Transverse colon (tissue), 4 donors: ENCODE measurements at regions not wholly inside any gene's neighbourhood (a gene's known extent, or its start where the extent isn't known, plus 50 kb on each side); places are given as distances from the start of the nearest gene placed in this dataset.

ENCODE experiments used
- CTCF ChIP-seq, 5 experiments: fragments of 200-600 bp in 3 of 5; fragments of 450-650 bp in 2 of 5; sonication (generic) in 3 of 5; IDR thresholded peaks; 1 replicate in 2 of 5; 2 replicates in 3 of 5; pipeline ENCODE4 v1.5.1; 2016 to 2017; ENCODE audit warnings: antibody characterized with exemption in 5 of 5, inconsistent platforms in 3 of 5, mild to moderate bottlenecking in 2 of 5, moderate library complexity in 1 of 5
- EP300 ChIP-seq: sonication (generic); formaldehyde crosslinking; IDR thresholded peaks from one replicate; pipeline ENCODE4 v1.6.1; 2017; ENCODE audit warnings: antibody characterized with exemption, low read depth
- POLR2A ChIP-seq: fragments of 450-650 bp; IDR thresholded peaks from one replicate; pipeline ENCODE4 v1.6.1; 2016; ENCODE audit warnings: antibody characterized with exemption, mild to moderate bottlenecking, moderate library complexity
- POLR2AphosphoS5 ChIP-seq, 3 donors: sonication (generic); formaldehyde crosslinking; IDR thresholded peaks; one replicate each; pipeline ENCODE4 v1.6.1; 2016; ENCODE audit warnings: antibody characterized with exemption in 3 of 3

DNA sequence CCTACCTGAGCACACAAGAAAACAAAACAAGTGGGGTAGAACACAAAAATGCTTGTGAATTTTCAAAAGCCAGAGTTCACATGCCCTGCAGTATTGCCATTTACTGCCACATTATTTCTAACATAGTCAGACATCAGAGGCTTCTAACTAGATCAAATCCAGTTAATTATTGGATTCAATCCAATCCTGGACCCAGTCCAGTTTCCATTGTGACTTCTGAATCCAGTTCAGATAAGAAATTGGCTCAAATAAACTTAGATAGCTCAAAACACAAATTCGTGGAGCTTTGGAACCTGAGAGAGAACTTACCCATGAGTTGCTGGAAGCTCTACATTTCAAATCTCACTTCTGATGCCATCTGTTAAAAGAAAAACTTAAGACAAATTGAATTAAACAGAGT is 85.2 kb upstream of the ANKEF1 start:
- TF ChIP-seq CTCF (IDR thresholded peaks at IDR 0.05) (no peak), POLR2A (no peak), POLR2AphosphoS5 (IDR thresholded peaks at IDR 0.05) (no peak), EP300 (no peak)
